Liver (tissue), 8 donors: ENCODE measurements at regions not wholly inside any gene's neighbourhood (a gene's known extent, or its start where the extent isn't known, plus 50 kb on each side); places are given as distances from the start of the nearest gene placed in this dataset.

Experiments
- DNase-seq: peaks from one replicate; pipeline ENCODE4 v3.0.0-alpha.2; 2017; ENCODE audit warnings: low spot score
- H3K27ac ChIP-seq, 2 donors: one replicate each; pipeline ENCODE4 v1.7.0; 2013; ENCODE audit warnings: inconsistent platforms in 2 of 2, low read length in 2 of 2, control low read depth in 1 of 2, low read depth in 1 of 2, mild to moderate bottlenecking in 1 of 2
- H3K27me3 ChIP-seq, 4 donors: one replicate each; pipeline versions ENCODE4 v1.6.1 to v1.7.0; 2013; ENCODE audit warnings: low read length in 3 of 4, inconsistent platforms in 1 of 4, mild to moderate bottlenecking in 1 of 4, moderate library complexity in 1 of 4; ENCODE audit not compliant: control insufficient read depth in 4 of 4, insufficient read depth in 4 of 4
- H3K36me3 ChIP-seq, 4 donors: one replicate each; pipeline versions ENCODE4 v1.6.1 to v1.7.0; 2013; ENCODE audit warnings: low read length in 3 of 4, mild to moderate bottlenecking in 3 of 4, low read depth in 1 of 4, moderate library complexity in 1 of 4; ENCODE audit not compliant: control insufficient read depth in 4 of 4, insufficient read depth in 3 of 4
- H3K4me1 ChIP-seq, 4 donors: one replicate each; pipeline versions ENCODE4 v1.6.1 to v1.7.0; 2013; ENCODE audit warnings: low read length in 3 of 4, mild to moderate bottlenecking in 3 of 4, moderate library complexity in 1 of 4; ENCODE audit not compliant: control insufficient read depth in 4 of 4, insufficient read depth in 4 of 4
- H3K4me3 ChIP-seq, 3 donors: one replicate each; pipeline versions ENCODE4 v1.6.1 to v1.7.0; 2013; ENCODE audit warnings: low read length in 3 of 3, control low read depth in 1 of 3, low read depth in 1 of 3, mild to moderate bottlenecking in 1 of 3
- H3K9ac ChIP-seq, 2 donors: one replicate each; pipeline ENCODE4 v1.7.0; 2013; ENCODE audit warnings: low read length in 2 of 2, mild to moderate bottlenecking in 2 of 2, moderate library complexity in 2 of 2, control low read depth in 1 of 2, low read depth in 1 of 2
- H3K9me3 ChIP-seq, 4 donors: one replicate each; pipeline versions ENCODE4 v1.6.1 to v1.7.0; 2013; ENCODE audit warnings: low read length in 3 of 4; ENCODE audit not compliant: control insufficient read depth in 4 of 4
- EGR1 ChIP-seq, 2 donors: IDR thresholded peaks; 2 replicates each; pipeline ENCODE4 v1.6.1; 2016 to 2018; ENCODE audit warnings: antibody characterized with exemption in 2 of 2, low read depth in 2 of 2
- FOXA1 ChIP-seq: IDR thresholded peaks from 2 replicates; pipeline ENCODE4 v1.6.1; 2016; ENCODE audit warnings: antibody characterized with exemption
- GABPA ChIP-seq, 2 donors: IDR thresholded peaks in 1 of 2; conservative IDR thresholded peaks in 1 of 2; 2 replicates each; pipeline ENCODE4 v1.6.1; 2016; ENCODE audit warnings: antibody characterized with exemption in 2 of 2, mild to moderate bottlenecking in 1 of 2, moderate library complexity in 1 of 2
- HNF4G ChIP-seq: IDR thresholded peaks from 2 replicates; pipeline ENCODE4 v1.6.1; 2016; ENCODE audit warnings: antibody characterized with exemption
- RXRA ChIP-seq, 2 donors: IDR thresholded peaks; 2 replicates each; pipeline ENCODE4 v1.6.1; 2017 to 2018; ENCODE audit warnings: antibody characterized with exemption in 2 of 2, mild to moderate bottlenecking in 1 of 2
- SP1 ChIP-seq: IDR thresholded peaks from 2 replicates; pipeline ENCODE4 v1.6.1; 2018; ENCODE audit warnings: antibody characterized with exemption, mild to moderate bottlenecking
- WGBS: extraction: QIAGEN DNeasy Blood & Tissue Kit; methylation state at CpG from one replicate; pipeline ENCODE4 v1.1.7; 2013; 5-methylcytosine and 5-hydroxymethylcytosine counted together
- TF ChIP-seq, protein P1 (sequence below): IDR thresholded peaks from 2 replicates; pipeline ENCODE4 v1.6.1; 2016; ENCODE audit warnings: antibody characterized with exemption
- TF ChIP-seq, protein P2 (sequence below): IDR thresholded peaks from 2 replicates; pipeline ENCODE4 v1.6.1; 2016; ENCODE audit warnings: antibody characterized with exemption
- TF ChIP-seq, protein P3 (sequence below): IDR thresholded peaks from 2 replicates; pipeline ENCODE4 v1.6.1; 2016; ENCODE audit warnings: antibody characterized with exemption
- TF ChIP-seq, protein P4 (sequence below): fragments of 150-350 bp; IDR thresholded peaks from 2 replicates; pipeline ENCODE4 v1.5.1; 2017; ENCODE audit warnings: improper control_type of control experiment, low read depth, low read length; ENCODE audit not compliant: missing input control
- donor health status: healthy.
- donor health status: healthy.
- donor health status: healthy.
- donor health status: healthy.
- donor health status: healthy.

DNA sequence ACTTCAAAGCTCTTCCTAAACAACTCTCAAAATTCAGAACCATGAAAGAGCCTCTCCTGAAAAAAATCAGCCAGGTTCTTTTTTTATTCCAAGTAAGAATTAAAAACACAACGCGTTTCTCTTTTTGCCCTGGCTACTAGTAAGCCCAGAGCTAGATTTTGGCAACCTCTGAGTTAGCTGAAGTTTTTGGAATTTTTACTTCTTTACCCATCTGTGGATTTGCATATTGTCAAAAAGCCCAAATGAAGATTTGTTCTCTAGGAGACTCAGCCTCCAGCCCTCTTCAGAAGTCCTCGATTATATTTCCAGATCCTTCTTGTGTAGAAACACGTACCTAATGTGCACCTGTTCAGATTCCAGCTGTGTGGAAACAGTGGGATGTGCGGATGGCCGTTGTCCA is 517.9 kb downstream of the TBC1D22A start:
- no peak for DNase-seq
- Histone ChIP-seq H3K4me1 (no peaks in the 10 kb centered on the region), H3K9ac (no peak overlapping the region), H3K4me3 (no peak overlapping the region), H3K9me3 (no peaks in the 10 kb centered on the region), H3K36me3 (no peaks in the 10 kb centered on the region), H3K27me3 (no peaks in the 10 kb centered on the region), H3K27ac (no peak overlapping the region)
- TF ChIP-seq EGR1 (IDR thresholded peaks at IDR 0.05; ENCODE audit: low read depth in 2 of 2) (no peak), RXRA (IDR thresholded peaks at IDR 0.05) (no peak), HNF4G (no peak), SP1 (no peak), FOXA1 (no peak)
- TF ChIP-seq, protein P1, sequence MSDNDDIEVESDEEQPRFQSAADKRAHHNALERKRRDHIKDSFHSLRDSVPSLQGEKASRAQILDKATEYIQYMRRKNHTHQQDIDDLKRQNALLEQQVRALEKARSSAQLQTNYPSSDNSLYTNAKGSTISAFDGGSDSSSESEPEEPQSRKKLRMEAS = no peak
- TF ChIP-seq, protein P2, sequence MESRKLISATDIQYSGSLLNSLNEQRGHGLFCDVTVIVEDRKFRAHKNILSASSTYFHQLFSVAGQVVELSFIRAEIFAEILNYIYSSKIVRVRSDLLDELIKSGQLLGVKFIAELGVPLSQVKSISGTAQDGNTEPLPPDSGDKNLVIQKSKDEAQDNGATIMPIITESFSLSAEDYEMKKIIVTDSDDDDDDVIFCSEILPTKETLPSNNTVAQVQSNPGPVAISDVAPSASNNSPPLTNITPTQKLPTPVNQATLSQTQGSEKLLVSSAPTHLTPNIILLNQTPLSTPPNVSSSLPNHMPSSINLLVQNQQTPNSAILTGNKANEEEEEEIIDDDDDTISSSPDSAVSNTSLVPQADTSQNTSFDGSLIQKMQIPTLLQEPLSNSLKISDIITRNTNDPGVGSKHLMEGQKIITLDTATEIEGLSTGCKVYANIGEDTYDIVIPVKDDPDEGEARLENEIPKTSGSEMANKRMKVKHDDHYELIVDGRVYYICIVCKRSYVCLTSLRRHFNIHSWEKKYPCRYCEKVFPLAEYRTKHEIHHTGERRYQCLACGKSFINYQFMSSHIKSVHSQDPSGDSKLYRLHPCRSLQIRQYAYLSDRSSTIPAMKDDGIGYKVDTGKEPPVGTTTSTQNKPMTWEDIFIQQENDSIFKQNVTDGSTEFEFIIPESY = no peak
- TF ChIP-seq, protein P3, sequence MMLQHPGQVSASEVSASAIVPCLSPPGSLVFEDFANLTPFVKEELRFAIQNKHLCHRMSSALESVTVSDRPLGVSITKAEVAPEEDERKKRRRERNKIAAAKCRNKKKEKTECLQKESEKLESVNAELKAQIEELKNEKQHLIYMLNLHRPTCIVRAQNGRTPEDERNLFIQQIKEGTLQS = no peak
- TF ChIP-seq, protein P4, sequence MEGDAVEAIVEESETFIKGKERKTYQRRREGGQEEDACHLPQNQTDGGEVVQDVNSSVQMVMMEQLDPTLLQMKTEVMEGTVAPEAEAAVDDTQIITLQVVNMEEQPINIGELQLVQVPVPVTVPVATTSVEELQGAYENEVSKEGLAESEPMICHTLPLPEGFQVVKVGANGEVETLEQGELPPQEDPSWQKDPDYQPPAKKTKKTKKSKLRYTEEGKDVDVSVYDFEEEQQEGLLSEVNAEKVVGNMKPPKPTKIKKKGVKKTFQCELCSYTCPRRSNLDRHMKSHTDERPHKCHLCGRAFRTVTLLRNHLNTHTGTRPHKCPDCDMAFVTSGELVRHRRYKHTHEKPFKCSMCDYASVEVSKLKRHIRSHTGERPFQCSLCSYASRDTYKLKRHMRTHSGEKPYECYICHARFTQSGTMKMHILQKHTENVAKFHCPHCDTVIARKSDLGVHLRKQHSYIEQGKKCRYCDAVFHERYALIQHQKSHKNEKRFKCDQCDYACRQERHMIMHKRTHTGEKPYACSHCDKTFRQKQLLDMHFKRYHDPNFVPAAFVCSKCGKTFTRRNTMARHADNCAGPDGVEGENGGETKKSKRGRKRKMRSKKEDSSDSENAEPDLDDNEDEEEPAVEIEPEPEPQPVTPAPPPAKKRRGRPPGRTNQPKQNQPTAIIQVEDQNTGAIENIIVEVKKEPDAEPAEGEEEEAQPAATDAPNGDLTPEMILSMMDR = no peak
- 78% methylated on average over 6 of the region's 6 CpGs for WGBS

DNA sequence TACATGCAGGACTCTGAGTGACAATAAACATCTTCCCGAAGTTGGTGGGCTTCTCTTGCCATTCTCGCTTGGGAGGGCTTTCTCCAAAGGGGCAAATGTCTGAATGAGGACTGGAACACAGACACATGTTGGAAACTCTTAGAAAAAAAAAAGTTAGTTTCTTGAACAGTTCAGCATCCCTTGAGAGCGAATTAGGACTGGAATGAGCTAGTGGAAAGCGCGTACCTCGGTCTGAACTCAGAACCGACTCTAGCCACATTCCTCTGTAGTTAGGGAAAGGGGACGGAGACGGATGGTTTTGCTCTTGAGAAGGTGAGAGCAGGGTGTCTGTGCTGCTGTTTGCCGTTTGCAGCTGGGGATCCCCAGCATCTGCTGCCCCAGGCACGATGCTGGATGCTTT is 517.3 kb downstream of the TBC1D22A start:
- Histone ChIP-seq H3K27me3 (no peaks in the 10 kb centered on the region), H3K27ac (no peak overlapping the region), H3K9ac (no peak overlapping the region), H3K9me3 (no peaks in the 10 kb centered on the region), H3K4me1 (no peaks in the 10 kb centered on the region), H3K4me3 (no peak overlapping the region), H3K36me3 (no peaks in the 10 kb centered on the region)
- no peak for DNase-seq
- 69% methylated on average over 11 of the region's 11 CpGs for WGBS
- TF ChIP-seq GABPA (IDR thresholded peaks at IDR 0.05 in 1 of 2, conservative IDR thresholded peaks at IDR 0.05 in 1 of 2) = no peak
- TF ChIP-seq, protein P4 = no peak

DNA sequence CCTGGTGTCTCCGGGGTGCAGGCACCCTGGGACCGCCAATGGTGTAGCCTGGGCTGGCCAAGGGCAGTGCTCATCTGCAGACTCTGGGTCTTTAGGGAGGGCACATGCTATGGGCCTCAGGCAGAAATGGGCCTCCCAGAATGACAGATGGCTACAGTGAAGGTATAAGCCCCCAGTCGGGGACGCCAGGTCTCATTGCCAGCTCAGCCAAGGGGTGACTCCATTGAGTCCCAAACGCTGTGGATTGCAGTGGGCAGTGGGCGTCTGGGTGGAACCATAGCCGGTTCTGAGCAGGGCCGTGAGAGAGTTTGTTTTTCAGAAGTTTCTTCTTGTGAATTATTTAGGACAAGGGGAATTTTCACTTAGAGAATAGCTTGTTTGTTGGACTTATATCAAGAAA is 516.9 kb downstream of the TBC1D22A start:
- H3K27me3 ChIP-seq = no peaks in the 10 kb centered on the region
- 80% methylated on average over 8 of the region's 8 CpGs for WGBS
- H3K9ac ChIP-seq = no peak overlapping the region
- TF ChIP-seq, protein P3 = no peak
- TF ChIP-seq, protein P4 = no peak
- TF ChIP-seq, protein P2 = no peak
- TF ChIP-seq RXRA (IDR thresholded peaks at IDR 0.05) = no peak
- DNase-seq = no peak
- H3K4me1 ChIP-seq = no peaks in the 10 kb centered on the region
- H3K36me3 ChIP-seq = no peaks in the 10 kb centered on the region
- H3K27ac ChIP-seq = no peak overlapping the region
- H3K9me3 ChIP-seq = no peaks in the 10 kb centered on the region
- no peak overlapping the region for H3K4me3 ChIP-seq
